ENCODE measurements at regions not wholly inside any gene's neighbourhood (a gene's known extent, or its start where the extent isn't known, plus 50 kb on each side); places are given as distances from the start of the nearest gene placed in this dataset.

- 75 to 83% methylated on average over 7 of the region's 7 CpGs for WGBS, 2 donors
- Histone ChIP-seq H3K27ac (ENCODE audit: low read depth in 1 of 2, low read length in 1 of 2) (no peak overlapping the region), H3K4me1 (ENCODE audit: control insufficient read depth in 5 of 5, insufficient read depth in 5 of 5, low read length in 5 of 5) (no peaks in the 10 kb centered on the region), H3K9me3 (ENCODE audit: control insufficient read depth in 4 of 4, insufficient read depth in 3 of 4, low read length in 3 of 4) (no peaks in the 10 kb centered on the region), H3K4me3 (no peak overlapping the region), H3K9ac (ENCODE audit: insufficient read depth in 1 of 2, low read length in 2 of 2) (no peak overlapping the region), H3K36me3 (ENCODE audit: control insufficient read depth in 4 of 4, insufficient read depth in 4 of 4, low read length in 4 of 4) (no peaks in the 10 kb centered on the region), H3K27me3 (ENCODE audit: control insufficient read depth in 3 of 3, insufficient read depth in 3 of 3, low read length in 2 of 3) (no peaks in the 10 kb centered on the region)
- no peak for DNase-seq
- no peak for TF ChIP-seq CTCF (IDR thresholded peaks at IDR 0.05; ENCODE audit: control extremely low read depth, extremely low read depth)
- no peak for ATAC-seq (ENCODE audit: insufficient read depth, low FRiP score)
Measured at GRCh38 chr11:33989461-33989860, 62.1 kb upstream of the CAPRIN1 start.

- WGBS, 2 donors, result 86 to 89% methylated on average over 7 of the region's 7 CpGs
Measured at GRCh38 chr11:33988586-33989370, 62.8 kb upstream of the CAPRIN1 start.

GRCh38 chr11:33987975-33988580 is 63.5 kb upstream of the CAPRIN1 start:
- DNase-seq (peak; percentile 82 to 90 (median 84)), ATAC-seq (ENCODE audit: insufficient read depth, low FRiP score) (no peak)
- WGBS, 2 donors, result 48 to 56% methylated on average over 12 of the region's 12 CpGs

More at GRCh38 chr11:33988586-33989370, 62.8 kb upstream of the CAPRIN1 start:
- Histone ChIP-seq H3K9me3 (ENCODE audit: control insufficient read depth in 4 of 4, insufficient read depth in 3 of 4, low read length in 3 of 4) (no peaks in the 10 kb centered on the region), H3K27ac (ENCODE audit: low read depth in 1 of 2, low read length in 1 of 2) (no peak overlapping the region), H3K27me3 (ENCODE audit: control insufficient read depth in 3 of 3, insufficient read depth in 3 of 3, low read length in 2 of 3) (no peaks in the 10 kb centered on the region), H3K4me3 (no peak overlapping the region), H3K4me1 (ENCODE audit: control insufficient read depth in 5 of 5, insufficient read depth in 5 of 5, low read length in 5 of 5) (no peaks in the 10 kb centered on the region), H3K36me3 (ENCODE audit: control insufficient read depth in 4 of 4, insufficient read depth in 4 of 4, low read length in 4 of 4) (no peaks in the 10 kb centered on the region), H3K9ac (ENCODE audit: insufficient read depth in 1 of 2, low read length in 2 of 2) (no peak overlapping the region)
- DNase-seq (no peak), ATAC-seq (ENCODE audit: insufficient read depth, low FRiP score) (no peak)
- TF ChIP-seq CTCF (IDR thresholded peaks at IDR 0.05; ENCODE audit: control extremely low read depth, extremely low read depth), result no peak

More at GRCh38 chr11:33987975-33988580, 63.5 kb upstream of the CAPRIN1 start:
- peak; percentile 88 for TF ChIP-seq CTCF (IDR thresholded peaks at IDR 0.05; ENCODE audit: control extremely low read depth, extremely low read depth)
- no peak overlapping the region for H3K27ac ChIP-seq (ENCODE audit: low read depth in 1 of 2, low read length in 1 of 2)
- H3K9ac ChIP-seq (ENCODE audit: insufficient read depth in 1 of 2, low read length in 2 of 2), result no peak overlapping the region
- H3K4me3 ChIP-seq, result no peak overlapping the region
- no peaks in the 10 kb centered on the region for H3K27me3 ChIP-seq (ENCODE audit: control insufficient read depth in 3 of 3, insufficient read depth in 3 of 3, low read length in 2 of 3)
- H3K9me3 ChIP-seq (ENCODE audit: control insufficient read depth in 4 of 4, insufficient read depth in 3 of 4, low read length in 3 of 4), result no peaks in the 10 kb centered on the region
- H3K36me3 ChIP-seq (ENCODE audit: control insufficient read depth in 4 of 4, insufficient read depth in 4 of 4, low read length in 4 of 4), result no peaks in the 10 kb centered on the region
- no peaks in the 10 kb centered on the region for H3K4me1 ChIP-seq (ENCODE audit: control insufficient read depth in 5 of 5, insufficient read depth in 5 of 5, low read length in 5 of 5)

Measured in lung (tissue), 11 donors.